Liver (tissue), 3 donors: ENCODE measurements at regions not wholly inside any gene's neighbourhood (a gene's known extent, or its start where the extent isn't known, plus 50 kb on each side); places are given as distances from the start of the nearest gene placed in this dataset.

ENCODE experiments used
- EGR1 ChIP-seq, 2 donors: IDR thresholded peaks; 2 replicates each; pipeline ENCODE4 v1.6.1; 2016 to 2018; ENCODE audit warnings: antibody characterized with exemption in 2 of 2, low read depth in 2 of 2
- GABPA ChIP-seq, 2 donors: IDR thresholded peaks in 1 of 2; conservative IDR thresholded peaks in 1 of 2; 2 replicates each; pipeline ENCODE4 v1.6.1; 2016; ENCODE audit warnings: antibody characterized with exemption in 2 of 2, mild to moderate bottlenecking in 1 of 2, moderate library complexity in 1 of 2
- HNF4G ChIP-seq: IDR thresholded peaks from 2 replicates; pipeline ENCODE4 v1.6.1; 2016; ENCODE audit warnings: antibody characterized with exemption
- JUND ChIP-seq, 2 donors: IDR thresholded peaks; 2 replicates each; pipeline ENCODE4 v1.6.1; 2016; ENCODE audit warnings: antibody characterized with exemption in 2 of 2
- RAD21 ChIP-seq, 2 donors: IDR thresholded peaks; 2 replicates each; pipeline ENCODE4 v1.6.1; 2016; ENCODE audit warnings: antibody characterized with exemption in 2 of 2, mild to moderate bottlenecking in 2 of 2
- SP1 ChIP-seq: IDR thresholded peaks from 2 replicates; pipeline ENCODE4 v1.6.1; 2018; ENCODE audit warnings: antibody characterized with exemption, mild to moderate bottlenecking
- TAF1 ChIP-seq: conservative IDR thresholded peaks from 2 replicates; pipeline ENCODE4 v1.6.1; 2016; ENCODE audit warnings: antibody characterized with exemption, mild to moderate bottlenecking
- YY1 ChIP-seq: IDR thresholded peaks from 2 replicates; pipeline ENCODE4 v1.6.1; 2016; ENCODE audit warnings: antibody characterized with exemption, mild to moderate bottlenecking
- TF ChIP-seq, protein P1 (sequence below): fragments of 150-350 bp; IDR thresholded peaks from 2 replicates; pipeline ENCODE4 v1.5.1; 2017; ENCODE audit warnings: improper control_type of control experiment, low read depth, low read length; ENCODE audit not compliant: missing input control
- TF ChIP-seq, protein P2 (sequence below): IDR thresholded peaks from 2 replicates; pipeline ENCODE4 v1.6.1; 2016; ENCODE audit warnings: antibody characterized with exemption, mild to moderate bottlenecking
- TF ChIP-seq, protein P3 (sequence below): IDR thresholded peaks from 2 replicates; pipeline ENCODE4 v1.6.1; 2016; ENCODE audit warnings: antibody characterized with exemption
- donor health status: healthy.
- donor health status: healthy.

DNA sequence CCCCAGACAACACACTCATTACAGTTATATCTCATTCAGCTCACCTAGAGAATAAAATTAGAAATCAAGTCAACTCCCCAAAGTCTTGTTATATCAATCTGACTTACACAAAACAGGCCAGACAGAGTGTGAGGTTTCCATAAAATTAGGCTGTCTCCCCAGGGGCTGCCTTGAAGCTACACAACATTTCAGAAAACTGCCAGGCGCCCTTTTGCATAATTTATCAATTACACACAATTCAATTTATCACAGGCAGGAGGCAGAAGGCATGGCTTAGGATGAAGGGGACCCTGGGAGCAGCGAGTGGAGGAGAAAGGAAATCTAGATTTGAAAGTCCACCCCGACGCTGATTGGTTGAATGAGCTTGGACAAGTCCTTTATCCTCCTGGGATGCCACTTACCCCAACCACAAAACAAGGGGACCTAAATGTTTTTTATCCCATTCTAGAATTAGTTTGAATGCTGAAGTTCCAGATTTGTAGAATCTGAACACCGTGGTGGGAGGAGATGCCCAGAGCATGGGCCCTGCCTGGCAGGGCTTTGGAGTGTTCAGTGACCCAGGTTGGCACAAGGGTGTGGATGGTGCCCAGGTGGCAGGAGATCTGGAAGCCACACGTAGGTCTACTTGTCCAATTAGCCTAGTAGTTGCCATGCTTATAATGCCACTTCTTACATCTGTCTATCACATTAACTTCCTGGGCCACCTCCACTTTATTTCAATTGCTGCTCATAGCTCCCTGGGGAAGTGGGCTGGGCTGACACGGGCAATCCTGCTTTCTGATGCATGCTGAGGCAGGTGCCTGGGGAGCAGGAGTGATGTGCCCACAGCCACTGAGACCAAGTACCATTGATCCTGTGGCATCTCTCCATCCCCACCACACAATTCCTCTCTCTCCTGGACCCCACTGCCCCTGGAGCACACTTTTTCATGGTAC is 119.8 kb upstream of the TLE3 start:
- TF ChIP-seq, protein P1, sequence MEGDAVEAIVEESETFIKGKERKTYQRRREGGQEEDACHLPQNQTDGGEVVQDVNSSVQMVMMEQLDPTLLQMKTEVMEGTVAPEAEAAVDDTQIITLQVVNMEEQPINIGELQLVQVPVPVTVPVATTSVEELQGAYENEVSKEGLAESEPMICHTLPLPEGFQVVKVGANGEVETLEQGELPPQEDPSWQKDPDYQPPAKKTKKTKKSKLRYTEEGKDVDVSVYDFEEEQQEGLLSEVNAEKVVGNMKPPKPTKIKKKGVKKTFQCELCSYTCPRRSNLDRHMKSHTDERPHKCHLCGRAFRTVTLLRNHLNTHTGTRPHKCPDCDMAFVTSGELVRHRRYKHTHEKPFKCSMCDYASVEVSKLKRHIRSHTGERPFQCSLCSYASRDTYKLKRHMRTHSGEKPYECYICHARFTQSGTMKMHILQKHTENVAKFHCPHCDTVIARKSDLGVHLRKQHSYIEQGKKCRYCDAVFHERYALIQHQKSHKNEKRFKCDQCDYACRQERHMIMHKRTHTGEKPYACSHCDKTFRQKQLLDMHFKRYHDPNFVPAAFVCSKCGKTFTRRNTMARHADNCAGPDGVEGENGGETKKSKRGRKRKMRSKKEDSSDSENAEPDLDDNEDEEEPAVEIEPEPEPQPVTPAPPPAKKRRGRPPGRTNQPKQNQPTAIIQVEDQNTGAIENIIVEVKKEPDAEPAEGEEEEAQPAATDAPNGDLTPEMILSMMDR = no peak
- TF ChIP-seq EGR1 (IDR thresholded peaks at IDR 0.05; ENCODE audit: low read depth in 2 of 2) = no peak
- no peak for TF ChIP-seq GABPA (IDR thresholded peaks at IDR 0.05 in 1 of 2, conservative IDR thresholded peaks at IDR 0.05 in 1 of 2)
- TF ChIP-seq RAD21 (IDR thresholded peaks at IDR 0.05) = no peak
- no peak for TF ChIP-seq YY1
- TF ChIP-seq JUND (IDR thresholded peaks at IDR 0.05) = no peak
- TF ChIP-seq, protein P2, sequence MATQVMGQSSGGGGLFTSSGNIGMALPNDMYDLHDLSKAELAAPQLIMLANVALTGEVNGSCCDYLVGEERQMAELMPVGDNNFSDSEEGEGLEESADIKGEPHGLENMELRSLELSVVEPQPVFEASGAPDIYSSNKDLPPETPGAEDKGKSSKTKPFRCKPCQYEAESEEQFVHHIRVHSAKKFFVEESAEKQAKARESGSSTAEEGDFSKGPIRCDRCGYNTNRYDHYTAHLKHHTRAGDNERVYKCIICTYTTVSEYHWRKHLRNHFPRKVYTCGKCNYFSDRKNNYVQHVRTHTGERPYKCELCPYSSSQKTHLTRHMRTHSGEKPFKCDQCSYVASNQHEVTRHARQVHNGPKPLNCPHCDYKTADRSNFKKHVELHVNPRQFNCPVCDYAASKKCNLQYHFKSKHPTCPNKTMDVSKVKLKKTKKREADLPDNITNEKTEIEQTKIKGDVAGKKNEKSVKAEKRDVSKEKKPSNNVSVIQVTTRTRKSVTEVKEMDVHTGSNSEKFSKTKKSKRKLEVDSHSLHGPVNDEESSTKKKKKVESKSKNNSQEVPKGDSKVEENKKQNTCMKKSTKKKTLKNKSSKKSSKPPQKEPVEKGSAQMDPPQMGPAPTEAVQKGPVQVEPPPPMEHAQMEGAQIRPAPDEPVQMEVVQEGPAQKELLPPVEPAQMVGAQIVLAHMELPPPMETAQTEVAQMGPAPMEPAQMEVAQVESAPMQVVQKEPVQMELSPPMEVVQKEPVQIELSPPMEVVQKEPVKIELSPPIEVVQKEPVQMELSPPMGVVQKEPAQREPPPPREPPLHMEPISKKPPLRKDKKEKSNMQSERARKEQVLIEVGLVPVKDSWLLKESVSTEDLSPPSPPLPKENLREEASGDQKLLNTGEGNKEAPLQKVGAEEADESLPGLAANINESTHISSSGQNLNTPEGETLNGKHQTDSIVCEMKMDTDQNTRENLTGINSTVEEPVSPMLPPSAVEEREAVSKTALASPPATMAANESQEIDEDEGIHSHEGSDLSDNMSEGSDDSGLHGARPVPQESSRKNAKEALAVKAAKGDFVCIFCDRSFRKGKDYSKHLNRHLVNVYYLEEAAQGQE = no peak
- TF ChIP-seq HNF4G = no peak
- TF ChIP-seq, protein P3, sequence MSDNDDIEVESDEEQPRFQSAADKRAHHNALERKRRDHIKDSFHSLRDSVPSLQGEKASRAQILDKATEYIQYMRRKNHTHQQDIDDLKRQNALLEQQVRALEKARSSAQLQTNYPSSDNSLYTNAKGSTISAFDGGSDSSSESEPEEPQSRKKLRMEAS = no peak
- no peak for TF ChIP-seq TAF1
- no peak for TF ChIP-seq SP1
